GM21723 (cell line): ENCODE measurements at regions not wholly inside any gene's neighbourhood (a gene's known extent, or its start where the extent isn't known, plus 50 kb on each side); places are given as distances from the start of the nearest gene placed in this dataset.

Experiments used
- ATAC-seq: cut with Tn5 transposase; IDR thresholded peaks from one replicate; pipeline ENCODE4 v1.9.1; 2021; ENCODE audit warnings: mild to moderate bottlenecking, moderate library complexity; ENCODE audit not compliant: unreplicated experiment

DNA sequence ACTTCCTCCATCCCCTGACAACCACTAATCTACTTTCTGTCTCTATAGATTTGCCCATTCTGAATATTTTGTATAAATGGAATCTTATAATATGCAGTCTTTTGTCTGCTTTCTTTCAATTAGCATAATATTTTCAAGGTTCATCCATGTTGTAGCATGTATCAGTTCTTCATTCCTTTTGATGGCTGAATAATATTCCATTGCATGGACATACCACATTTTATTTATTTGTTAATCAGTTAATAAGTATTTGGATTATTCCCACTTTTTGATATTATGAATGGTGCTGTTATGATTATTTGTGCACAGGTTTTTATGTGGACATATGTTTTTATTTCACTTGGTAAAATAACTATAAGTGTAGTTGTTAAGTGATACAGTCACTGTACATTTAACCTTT lies 155.1 kb upstream of the WSCD2 start:
- no peak for ATAC-seq

DNA sequence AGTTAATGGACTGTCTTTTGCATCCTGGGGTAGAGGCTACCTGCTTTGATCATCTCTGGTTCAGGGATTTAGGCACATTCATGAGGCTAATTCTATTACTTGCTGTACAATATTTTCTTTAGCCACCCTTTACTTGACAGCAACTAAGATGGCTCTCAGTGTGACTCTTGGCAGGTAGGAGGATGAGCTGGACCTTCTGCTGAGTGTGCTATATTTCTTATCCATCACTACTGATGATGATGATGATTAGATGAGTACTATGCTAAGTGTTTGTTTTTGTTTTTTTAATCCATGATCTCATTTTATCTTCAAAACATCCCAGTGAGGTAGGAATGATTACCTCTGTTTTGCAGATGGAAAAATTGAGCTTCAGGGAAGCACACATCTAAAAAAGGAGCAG lies 152.8 kb upstream of the WSCD2 start:
- no peak for ATAC-seq

DNA sequence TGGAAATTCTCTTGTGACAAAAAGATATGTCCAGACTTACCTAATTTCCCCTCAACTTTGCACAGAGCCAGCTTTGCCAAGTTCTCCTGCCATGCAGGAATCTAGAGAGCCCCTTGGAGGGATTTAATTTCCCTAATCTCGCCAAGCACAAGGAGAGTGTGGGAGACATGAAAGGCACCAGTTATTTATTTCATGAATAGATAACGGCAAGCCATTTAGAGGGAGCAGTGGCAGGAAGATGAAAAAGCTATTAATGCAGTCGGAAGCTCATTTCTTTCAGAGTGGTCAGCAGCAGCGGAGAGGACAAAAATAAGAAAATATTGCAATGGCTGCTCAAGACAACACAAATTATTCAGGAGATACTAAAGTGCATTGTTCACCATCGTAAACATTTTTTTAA lies 150.9 kb upstream of the WSCD2 start:
- no peak for ATAC-seq

DNA sequence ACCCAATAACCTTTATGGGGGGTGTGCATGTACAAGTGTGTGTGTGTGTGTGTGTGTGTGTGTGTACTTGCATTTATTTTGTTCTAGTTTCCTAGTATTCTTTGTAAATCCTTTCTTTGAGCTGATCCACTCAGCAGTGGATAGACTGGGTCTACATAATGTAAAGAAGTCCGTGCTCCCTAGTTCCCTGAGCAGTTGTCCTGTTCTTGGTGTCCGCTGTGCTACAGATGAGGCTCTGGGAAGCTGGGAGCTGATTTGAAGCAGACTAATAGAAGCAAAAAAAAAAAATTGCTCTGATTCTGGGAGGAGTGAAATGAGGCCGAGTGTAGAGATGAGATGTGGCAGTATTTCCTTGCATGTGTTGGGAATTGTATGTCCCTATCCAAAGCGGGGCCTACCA lies 150.4 kb upstream of the WSCD2 start:
- ATAC-seq: no peak

DNA sequence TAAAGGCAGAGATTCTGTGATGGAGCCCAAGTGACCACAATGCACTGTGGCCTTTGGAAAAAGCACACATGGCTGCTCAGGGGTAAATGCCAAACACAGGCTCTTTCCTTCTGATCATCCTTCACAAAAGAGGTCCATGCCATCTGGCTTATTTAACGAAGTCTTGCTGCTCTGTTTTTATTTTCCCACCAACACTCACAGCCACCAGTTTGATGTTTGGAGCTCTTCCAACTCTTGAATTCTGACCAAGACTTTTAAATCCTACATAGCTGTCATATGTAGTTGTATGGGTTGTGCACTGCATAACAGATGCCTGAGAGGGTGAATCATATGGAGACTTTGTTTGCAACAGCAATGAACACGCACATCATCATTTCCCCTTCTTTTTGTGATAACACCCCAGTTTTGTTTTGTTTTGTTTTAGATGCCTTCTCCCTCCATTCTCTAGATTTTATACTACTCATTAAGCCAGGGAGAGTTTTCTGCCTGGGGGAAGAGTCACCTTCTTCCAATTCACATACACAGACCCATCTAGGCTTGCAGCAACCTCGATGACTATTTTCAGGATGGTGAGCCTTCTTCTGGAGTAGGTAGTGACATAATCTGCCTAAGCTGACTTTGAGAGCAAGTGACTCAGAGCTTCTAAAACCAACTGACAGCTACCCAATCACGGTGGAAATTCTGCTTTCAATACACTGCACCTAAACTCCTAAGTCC lies 145.2 kb upstream of the WSCD2 start:
- ATAC-seq: no peak

DNA sequence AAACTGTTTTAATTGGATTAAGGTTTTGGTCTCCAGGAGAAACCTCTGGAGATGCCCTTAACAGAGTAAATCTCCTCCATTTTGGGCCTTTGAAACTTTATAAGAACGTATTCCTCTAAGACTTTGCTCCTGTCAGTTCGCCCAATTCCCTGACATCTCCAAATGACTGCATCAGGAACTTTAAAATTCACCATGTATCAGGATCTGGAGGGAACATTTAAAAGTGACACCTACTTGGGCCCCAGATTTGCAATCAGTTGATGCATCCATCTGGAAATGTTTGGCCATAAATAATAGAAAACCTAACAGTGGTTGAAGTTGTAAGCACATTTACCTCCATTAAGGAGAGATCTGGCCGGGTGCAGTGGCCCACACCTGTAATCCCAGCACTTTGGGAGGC lies 144.1 kb upstream of the WSCD2 start:
- no peak for ATAC-seq

DNA sequence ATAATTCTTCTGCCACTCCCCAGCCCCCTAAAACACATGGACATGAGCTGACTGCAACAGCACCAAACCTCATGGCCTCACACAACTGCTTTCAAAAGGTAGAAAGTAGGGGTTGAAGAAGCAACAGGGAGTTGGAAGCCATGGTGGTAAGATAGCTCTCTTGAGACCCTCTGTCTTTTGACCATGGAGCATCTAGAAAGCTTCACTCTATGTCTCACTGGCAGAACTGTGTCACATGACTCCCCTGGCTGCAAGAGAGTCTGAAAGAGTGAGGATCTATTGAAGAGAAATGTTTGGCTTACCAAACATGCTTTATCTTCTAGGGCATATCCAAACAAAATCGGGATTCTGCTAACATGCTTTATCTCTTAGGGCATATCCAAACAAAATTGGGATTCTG lies 142.9 kb upstream of the WSCD2 start:
- ATAC-seq: no peak

DNA sequence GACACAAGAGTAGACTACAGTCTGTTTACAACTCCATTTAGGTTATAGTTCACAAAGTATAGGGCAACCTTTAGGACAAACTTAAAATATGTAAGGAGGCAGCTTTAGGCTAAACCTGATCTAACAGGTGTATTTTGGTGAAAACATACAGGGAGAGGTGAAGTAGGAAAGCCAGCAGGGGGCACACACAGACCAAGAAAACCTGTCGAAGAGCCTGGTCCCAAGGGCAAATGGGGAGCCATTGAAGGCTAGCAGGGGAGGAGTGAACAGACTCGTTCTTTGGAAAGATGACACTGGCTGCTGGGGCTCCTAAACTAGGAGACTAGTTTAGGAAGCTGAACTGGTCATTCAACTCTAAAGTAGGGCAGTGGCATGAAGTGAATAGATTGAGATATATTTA lies 138.8 kb upstream of the WSCD2 start:
- ATAC-seq: no peak

DNA sequence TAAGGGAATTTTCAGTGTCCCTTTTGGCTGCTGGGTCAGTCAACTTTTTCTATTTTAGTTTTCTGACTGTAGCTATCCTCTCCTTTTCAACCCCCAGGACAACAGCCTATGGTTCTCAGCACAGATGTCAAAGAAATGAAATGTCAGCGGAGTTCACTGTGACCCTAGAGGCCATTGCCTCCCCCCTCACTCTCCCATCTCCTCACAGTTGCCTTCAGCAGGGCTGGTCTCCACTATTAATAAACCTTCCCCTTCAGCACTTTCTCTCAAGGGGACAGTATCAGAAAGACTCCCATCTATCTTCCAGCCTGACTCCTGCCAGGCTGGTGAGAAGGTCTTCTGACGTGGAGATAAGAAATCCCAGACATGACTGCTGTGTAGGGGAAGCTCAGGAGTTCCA lies 137.1 kb upstream of the WSCD2 start:
- no peak for ATAC-seq

DNA sequence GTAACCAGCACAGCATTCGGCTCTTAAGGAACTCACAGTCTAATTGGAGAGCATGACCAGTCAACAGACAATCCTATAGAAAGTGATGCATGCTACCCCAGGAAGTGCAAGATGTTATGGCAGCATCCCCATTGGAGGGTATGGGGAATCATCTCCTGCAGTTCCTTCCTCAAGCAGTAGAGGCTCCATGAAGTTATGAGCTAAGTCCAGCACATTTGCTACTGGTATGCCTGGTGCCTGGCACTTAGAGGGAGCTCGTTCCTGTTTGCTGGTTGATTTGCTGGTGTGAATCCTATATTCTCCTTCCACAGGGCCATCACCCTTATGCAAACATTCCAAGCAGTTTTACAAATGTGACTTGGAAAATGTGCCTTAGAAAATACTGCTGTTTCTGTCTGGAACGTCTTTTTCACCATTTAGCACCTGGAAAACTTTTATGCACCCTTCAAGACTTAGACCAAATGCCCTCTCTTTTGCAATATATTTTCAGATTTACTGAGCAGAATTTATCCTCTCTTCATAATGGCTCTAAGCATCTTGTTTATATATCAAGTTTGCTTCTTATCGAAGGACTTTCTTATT lies 136.1 kb upstream of the WSCD2 start:
- ATAC-seq: no peak

DNA sequence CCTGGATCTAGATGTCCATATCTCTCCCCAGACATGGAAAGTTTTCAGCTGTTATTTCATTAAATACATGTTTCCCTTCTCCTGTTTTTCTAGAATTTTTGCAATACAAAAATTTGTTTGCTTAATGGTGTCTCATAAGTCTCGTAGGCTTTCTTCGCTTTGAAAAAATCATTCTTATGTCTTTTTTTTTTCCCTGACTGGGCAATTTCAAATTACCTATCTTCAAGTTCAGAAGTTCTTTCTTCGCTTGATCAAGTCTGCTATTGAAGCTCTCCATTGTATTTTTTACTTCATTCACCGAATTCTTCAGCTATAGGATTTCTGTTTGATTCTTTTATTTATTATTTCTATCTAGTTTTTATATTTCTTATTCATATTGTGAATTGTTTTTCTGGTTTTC lies 130.2 kb upstream of the WSCD2 start:
- no peak for ATAC-seq

DNA sequence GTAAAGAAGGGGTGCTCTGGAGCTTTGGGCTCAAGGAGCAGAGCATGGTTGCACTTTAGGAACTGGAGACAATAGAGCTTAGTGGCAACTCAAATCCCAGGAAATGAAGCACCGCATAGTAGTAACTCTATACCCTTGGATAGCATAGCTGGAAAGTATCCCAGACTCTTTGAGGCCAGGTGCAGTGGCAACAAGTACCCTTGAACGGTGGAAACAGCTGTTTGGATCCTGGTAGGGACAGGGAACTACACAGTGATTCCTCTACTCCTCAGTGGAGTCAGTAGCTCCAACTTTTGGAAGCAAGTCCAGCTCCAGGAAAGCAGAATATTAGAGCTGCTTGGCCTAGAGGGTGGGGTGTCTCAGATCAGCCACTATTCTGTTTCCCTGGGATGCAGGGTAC lies 129.0 kb upstream of the WSCD2 start:
- ATAC-seq: no peak

DNA sequence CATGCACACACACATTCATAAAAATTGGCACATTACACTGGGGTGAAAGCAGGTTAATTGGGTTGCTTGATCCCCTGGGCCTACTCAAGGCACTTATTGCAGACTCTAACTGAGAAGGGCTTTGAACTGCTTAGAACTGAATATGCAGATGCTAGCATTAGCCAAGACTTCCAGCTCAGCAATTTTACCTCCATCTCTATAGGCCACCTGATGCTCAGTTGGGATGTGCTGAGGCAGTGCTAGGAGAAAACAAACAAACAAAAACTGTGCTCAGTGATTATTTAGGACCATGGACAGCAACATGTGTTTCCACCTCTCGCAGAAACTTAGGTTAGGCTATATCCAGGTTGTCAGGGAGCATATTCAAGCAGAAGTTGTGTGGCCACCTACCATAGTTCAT lies 124.8 kb upstream of the WSCD2 start:
- ATAC-seq: no peak

DNA sequence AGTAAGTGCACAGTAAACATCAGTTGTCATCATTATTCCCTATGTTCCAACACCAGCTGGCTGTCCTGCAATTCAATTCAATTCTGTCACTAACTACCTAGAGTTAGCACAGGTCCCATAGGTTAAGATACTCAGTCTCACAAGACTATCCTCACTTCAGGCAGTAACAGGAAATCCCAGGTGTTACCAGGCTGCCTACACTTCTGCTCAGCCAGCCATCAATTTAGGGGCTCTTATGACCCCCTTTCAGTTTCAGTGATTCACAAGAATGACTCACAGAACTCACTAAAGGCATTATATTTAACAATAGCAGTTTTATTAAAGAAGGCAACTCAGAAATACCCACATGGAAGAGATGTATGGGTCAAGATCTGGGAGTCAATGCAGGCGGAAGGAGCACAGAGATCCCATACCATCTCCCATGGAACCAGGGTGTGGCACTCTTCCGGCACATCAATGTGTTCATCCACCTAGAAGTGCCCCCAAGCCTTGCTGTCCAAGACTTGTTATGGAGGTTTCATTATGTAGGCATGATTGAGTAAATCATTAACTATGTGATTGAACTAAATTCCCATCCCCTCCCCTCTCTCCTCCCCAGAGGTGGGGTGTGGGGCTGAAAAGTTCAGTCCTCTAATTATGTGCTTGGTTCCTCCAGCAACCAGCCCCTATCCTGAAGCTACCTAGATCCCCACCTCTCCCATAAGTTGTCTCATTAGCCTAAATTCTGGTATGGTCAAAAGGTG lies 120.8 kb upstream of the WSCD2 start:
- ATAC-seq: no peak

DNA sequence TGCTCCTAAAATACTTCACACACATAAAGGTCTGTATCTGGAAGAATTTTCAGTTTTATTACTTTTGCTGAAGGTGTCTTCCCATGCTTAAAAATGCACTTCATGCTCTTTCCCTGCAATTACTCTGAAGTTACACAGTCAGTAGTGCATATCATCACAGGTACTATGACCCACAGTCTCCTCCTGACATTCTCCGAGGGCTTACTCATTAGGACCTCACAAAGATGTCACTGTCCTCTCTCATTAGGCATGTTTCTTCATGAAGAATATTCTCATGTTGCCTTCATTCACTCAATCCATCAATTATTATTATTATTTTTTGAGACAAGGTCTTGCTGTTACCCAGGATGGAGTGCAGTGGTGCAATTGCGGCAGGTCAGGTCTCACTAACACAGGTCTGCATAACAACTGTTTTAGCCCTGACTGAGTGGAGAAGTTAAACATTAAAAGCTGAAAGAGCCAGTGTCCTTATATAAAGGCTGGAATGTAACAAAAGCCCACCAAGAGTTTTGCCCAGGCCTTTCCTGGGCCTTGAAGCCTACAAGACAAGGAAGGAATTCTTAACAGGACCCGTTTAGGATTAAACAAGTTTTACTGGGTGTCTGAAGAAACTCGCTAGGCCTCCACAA lies 119.5 kb upstream of the WSCD2 start:
- no peak for ATAC-seq

DNA sequence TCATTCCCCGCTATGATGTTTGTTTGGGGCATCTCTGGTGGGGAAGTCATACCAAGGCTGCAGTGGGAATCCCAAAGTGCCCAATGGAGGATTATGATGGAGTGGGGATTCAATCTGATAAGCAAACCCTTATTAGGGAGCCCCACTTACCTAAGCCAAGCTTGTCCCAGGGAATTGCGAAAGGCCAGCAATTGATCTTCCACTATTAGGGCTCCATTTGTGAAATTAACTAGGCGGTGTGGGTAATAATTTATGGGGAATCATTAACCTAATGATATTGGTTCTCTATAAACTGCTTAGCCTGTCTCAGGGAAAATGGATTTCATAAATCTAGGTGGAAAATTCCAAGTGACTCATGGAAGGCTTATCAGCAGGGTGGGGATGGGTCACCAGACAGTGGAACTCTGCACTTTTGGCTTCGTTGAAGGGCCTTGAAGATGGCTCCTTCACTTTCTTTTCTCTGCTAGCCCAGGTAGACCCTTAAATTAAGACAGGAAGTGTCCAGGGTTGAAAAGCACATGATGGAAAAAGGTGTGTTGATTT lies 113.0 kb upstream of the WSCD2 start:
- ATAC-seq: no peak

DNA sequence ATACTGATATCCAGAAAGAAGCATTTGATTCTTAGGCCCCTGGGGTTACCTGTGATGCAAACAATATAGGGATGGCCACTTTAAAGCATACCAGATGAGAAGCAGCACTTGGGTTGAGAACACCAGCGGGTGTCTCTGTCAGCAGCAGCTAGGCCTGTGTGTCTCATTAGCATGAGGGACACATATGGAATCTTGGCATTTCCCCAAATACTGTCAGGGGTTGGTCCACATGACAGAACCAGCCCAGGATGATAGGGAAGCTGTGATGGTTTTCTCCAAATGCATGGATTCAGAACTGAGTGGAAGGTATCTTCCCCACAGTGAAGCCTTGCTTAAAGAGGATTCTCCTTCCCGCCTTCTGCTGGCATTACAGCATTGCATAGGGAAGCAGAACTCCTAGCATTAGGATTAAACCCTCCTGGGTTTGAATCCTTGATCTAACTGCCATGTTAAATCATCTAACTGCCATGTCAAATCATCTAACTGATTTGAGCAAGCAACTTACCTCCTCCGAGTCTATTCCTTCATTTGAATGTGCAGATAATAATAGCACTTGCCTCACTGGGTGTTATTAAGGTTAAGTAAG lies 111.5 kb upstream of the WSCD2 start:
- ATAC-seq: no peak

DNA sequence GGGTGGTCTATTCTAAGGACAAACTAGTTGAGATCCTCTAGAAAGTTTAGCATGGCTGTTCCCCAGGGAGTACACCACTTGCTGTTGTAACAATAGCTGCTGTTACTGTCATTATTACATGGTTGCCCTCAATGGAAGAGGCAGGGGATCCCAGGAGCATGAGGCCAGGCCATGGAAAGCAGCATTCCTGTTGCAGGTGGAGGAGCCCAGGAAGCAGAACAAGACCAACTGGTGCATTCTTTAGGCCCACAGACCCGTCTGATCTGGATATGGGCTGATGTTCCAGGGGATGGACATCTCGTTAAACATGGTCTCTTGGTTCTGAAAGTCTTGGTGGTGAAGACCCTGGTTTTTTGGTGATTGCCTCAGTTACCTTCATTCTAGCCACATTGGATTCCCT lies 109.2 kb upstream of the WSCD2 start:
- ATAC-seq: no peak

DNA sequence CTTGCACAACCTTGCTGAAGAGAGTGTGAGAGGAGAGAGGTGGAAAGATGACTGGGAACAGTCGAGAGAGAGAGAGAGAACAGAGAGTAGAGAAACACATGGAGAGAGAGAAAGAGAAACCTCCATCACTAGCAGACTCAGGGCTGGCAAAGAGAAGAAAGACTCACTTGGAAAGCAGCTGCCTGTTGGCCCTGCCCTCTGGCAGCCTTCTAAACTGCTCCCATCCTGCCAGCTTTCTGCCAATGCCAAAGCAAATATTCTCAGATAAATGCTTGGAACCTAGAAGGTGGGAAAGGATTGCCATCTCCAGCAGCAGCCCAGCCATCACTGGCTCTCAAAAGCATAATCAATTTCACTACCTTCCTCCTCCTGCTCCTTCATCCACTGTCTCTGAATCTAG lies 107.9 kb upstream of the WSCD2 start:
- no peak for ATAC-seq

DNA sequence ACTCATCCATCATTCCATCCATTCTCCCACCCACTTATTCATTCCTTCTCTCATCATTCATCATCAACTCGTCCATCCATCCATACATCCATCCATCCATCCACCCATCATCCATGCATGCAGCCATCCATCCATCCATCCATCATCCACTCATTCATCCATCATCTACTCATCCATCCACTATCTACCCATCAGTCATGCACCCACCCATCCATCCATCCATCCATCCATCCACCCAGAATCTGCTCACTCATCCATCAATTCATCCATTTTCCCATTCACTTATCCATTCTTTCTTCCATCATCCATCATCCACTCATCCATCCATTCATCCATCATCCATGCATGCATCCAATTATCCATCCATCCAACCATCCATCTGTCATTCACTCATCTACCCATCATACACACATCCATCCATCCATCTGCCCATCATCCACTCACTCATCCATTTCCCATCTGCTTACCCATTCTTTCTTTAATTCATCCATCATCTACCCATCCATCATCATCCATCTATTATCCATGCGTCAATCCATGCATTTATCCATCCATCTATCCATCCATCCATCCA lies 107.1 kb upstream of the WSCD2 start:
- ATAC-seq: no peak
